ENCODE measurements at regions not wholly inside any gene's neighbourhood (a gene's known extent, or its start where the extent isn't known, plus 50 kb on each side); places are given as distances from the start of the nearest gene placed in this dataset.

GRCh38 chr4:31107362-31107761 is 387.2 kb downstream of the PCDH7 start:
- Histone ChIP-seq H3K4me3 (replicated peaks in 1 of 2; ENCODE audit: low read depth in 1 of 2, low read length in 2 of 2) (peak overlapping the region in 1 of 2 experiments; percentile 17; a peak in 2 of 4 replicates), H3K27me3 (ENCODE audit: insufficient read depth, low read length) (no peaks in the 10 kb centered on the region), H3K9me2 (ENCODE audit: insufficient read depth) (no peaks in the 10 kb centered on the region), H4K20me1 (ENCODE audit: insufficient read depth) (no peaks in the 10 kb centered on the region), H3K9me3 (ENCODE audit: control insufficient read depth in 1 of 2, insufficient read depth in 1 of 2, low read depth in 1 of 2, low read length in 2 of 2) (no peaks in the 10 kb centered on the region), H3K79me2 (ENCODE audit: insufficient read depth, low read length) (peaks cover 59% of the 10 kb centered on the region), H3K4me1 (ENCODE audit: control insufficient read depth in 1 of 2, insufficient read depth in 2 of 2, low read length in 2 of 2) (peaks cover 63 to 67% of the 10 kb centered on the region in 2 experiments), H3K36me3 (ENCODE audit: control insufficient read depth in 1 of 2, insufficient read depth in 2 of 2, low read length in 2 of 2) (peaks cover 0 to 7% of the 10 kb centered on the region in 2 experiments; a peak in 1 of 4 replicates), H3K9ac (ENCODE audit: low read length) (peak overlapping the region; percentile 45), H3K4me2 (ENCODE audit: low read length) (peak overlapping the region; percentile 60), H3K27ac (ENCODE audit: low read depth, low read length) (peak overlapping the region; percentile 90; the same call in 1 of the 2 replicates), H2AFZ (ENCODE audit: low read depth, low read length, poor library complexity, severe bottlenecking) (no peak overlapping the region)
- DNase-seq (ENCODE audit: low read depth, low spot score) (peak; percentile 54), ATAC-seq (peak; percentile 66)
- CTCF ChIA-PET = no interaction called here
- RAD21 ChIA-PET (ENCODE audit: low non-redundant PET in 1 of 2, low total read pairs in 2 of 2, uncharacterized antibody in 2 of 2, unreplicated experiment in 2 of 2) = no interaction called here
- intact Hi-C loops (cut with micrococcal nuclease) = no loop called here
- BruUV-seq (replicated peaks) = no TSS peak
- POLR2A ChIA-PET = no interaction called here
- TF ChIP-seq MAX (IDR thresholded peaks at IDR 0.05) (no peak), POLR2AphosphoS5 (IDR thresholded peaks at IDR 0.05; ENCODE audit: low read depth, low read length) (no peak), ZNF274 (IDR thresholded peaks at IDR 0.05; ENCODE audit: low read depth, low read length) (no peak), JUND (IDR thresholded peaks at IDR 0.05) (peak; percentile 82), SRF (IDR thresholded peaks at IDR 0.05; ENCODE audit: low read depth) (peak; percentile 29; the same call in 1 of the 2 replicates), ELF1 (IDR thresholded peaks at IDR 0.05; ENCODE audit: borderline replicate concordance, low read depth) (no peak), POLR2A (IDR thresholded peaks at IDR 0.05; ENCODE audit: borderline replicate concordance, extremely low read depth, insufficient read depth, insufficient read length) (no peak), SIN3A (IDR thresholded peaks at IDR 0.05; ENCODE audit: low read depth) (0 out of 2 replicates have a peak, but pooled peaks have one; percentile 23), YY1 (IDR thresholded peaks at IDR 0.05; ENCODE audit: extremely low read depth, insufficient replicate concordance, low read depth, low read length) (no peak), TCF7L2 (IDR thresholded peaks at IDR 0.05; ENCODE audit: borderline replicate concordance, extremely low read depth, insufficient read depth, insufficient read length) (no peak), CTCF (IDR thresholded peaks at IDR 0.05 in 2 of 3, conservative IDR thresholded peaks at IDR 0.05 in 1 of 3; ENCODE audit: borderline replicate concordance in 1 of 3, insufficient read depth in 1 of 3, low read depth in 2 of 3, low read length in 2 of 3) (no peak), EGR1 (IDR thresholded peaks at IDR 0.05; ENCODE audit: low read depth) (0 out of 2 replicates have a peak, but pooled peaks have one; percentile 17), RAD21 (IDR thresholded peaks at IDR 0.05; ENCODE audit: low read depth) (no peak), EZH2phosphoT487 (IDR thresholded peaks at IDR 0.05; ENCODE audit: borderline replicate concordance) (no peak), EZH2 (IDR thresholded peaks at IDR 0.05) (no peak), CEBPB (IDR thresholded peaks at IDR 0.05; ENCODE audit: low read depth) (peak; percentile 49; the same call in 1 of the 2 replicates), SP1 (IDR thresholded peaks at IDR 0.05; ENCODE audit: low read depth) (peak; percentile 80), CBX3 (IDR thresholded peaks at IDR 0.05; ENCODE audit: low read depth) (peak; percentile 84), FOSL1 (IDR thresholded peaks at IDR 0.05; ENCODE audit: low read depth) (peak; percentile 74)
- TF ChIP-seq, protein P1, sequence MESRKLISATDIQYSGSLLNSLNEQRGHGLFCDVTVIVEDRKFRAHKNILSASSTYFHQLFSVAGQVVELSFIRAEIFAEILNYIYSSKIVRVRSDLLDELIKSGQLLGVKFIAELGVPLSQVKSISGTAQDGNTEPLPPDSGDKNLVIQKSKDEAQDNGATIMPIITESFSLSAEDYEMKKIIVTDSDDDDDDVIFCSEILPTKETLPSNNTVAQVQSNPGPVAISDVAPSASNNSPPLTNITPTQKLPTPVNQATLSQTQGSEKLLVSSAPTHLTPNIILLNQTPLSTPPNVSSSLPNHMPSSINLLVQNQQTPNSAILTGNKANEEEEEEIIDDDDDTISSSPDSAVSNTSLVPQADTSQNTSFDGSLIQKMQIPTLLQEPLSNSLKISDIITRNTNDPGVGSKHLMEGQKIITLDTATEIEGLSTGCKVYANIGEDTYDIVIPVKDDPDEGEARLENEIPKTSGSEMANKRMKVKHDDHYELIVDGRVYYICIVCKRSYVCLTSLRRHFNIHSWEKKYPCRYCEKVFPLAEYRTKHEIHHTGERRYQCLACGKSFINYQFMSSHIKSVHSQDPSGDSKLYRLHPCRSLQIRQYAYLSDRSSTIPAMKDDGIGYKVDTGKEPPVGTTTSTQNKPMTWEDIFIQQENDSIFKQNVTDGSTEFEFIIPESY (IDR thresholded peaks at IDR 0.05; ENCODE audit: extremely low read depth, insufficient replicate concordance, low read length) = no peak
- TF ChIP-seq, protein P2, sequence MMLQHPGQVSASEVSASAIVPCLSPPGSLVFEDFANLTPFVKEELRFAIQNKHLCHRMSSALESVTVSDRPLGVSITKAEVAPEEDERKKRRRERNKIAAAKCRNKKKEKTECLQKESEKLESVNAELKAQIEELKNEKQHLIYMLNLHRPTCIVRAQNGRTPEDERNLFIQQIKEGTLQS (IDR thresholded peaks at IDR 0.05) = no peak

Measured in HCT116 (cell line).